ENCODE measurements at regions not wholly inside any gene's neighbourhood (a gene's known extent, or its start where the extent isn't known, plus 50 kb on each side); places are given as distances from the start of the nearest gene placed in this dataset.
"Not testable (repeated sequence)": the region's sequence is repeated elsewhere in the genome, so short reads cannot be mapped to it uniquely, and the experiment has no call there.

- DNase-seq: no peak
Measured at GRCh38 chr18:76627444-76627843, 132.4 kb upstream of the ZNF516 start.

DNA sequence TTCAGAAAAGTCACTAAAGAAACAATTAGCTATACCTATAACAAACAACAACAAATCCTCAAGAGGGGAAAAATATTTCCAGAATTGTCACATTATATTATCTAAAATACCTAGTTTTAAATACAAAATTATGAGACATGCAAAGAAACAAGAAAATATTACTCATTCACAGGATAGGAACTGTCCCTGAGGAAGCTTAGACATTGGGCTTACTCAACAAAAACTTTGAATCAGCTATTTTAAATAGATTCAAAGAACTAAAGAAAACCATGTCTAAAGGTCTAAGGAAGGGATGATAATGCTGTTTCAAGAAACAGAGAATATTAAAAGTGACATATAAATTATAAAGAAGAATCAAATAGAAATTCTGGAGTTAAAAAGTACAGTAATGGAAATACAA, 131.9 kb upstream of the ZNF516 start:
- DNase-seq: no peak

GRCh38 chr18:76622651-76623050, 127.6 kb upstream of the ZNF516 start:
- no peak for DNase-seq

GRCh38 chr18:76621782-76622495, 126.9 kb upstream of the ZNF516 start:
- no peak for DNase-seq

DNA sequence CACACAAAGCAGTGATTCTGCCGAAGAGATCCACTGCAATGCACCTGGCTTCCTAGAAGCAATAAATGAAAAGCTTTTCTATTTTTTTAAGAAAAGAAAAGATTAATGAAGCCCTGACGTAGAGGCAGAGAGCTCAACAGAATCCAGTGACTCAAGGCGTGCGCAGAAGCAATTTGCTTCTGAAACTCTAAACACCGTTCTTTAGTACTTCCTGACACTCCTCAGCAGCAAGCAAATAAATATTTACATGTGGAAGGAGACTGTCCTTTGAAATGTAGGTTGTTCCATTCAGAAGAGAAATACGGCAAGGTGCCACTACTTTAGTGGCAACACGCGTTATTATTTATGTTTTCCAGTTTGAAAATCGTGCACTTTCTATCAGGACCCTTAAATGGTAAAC, 126.2 kb upstream of the ZNF516 start:
- DNase-seq: no peak

- no peak for DNase-seq
Measured at GRCh38 chr18:76620321-76621170, 125.5 kb upstream of the ZNF516 start.

GRCh38 chr18:76619621-76620315, 124.7 kb upstream of the ZNF516 start:
- no peak for DNase-seq

DNA sequence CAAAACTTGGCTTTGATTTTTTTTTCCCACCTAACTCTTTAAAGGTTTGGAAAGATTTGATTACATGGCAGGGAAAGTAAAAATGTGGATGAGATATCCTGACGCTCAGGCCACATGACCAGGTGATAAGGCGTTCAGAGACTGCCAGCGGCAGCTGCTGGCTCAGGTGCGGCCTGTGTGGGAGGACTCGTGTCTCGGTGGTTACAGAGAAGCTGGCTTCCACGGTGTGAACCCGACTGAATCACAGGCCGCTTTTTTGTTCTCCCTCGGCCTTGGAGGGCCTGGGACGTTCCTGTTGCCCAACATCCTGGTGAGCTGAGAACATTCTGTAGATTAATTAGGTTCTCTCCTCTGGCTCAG, 124.2 kb upstream of the ZNF516 start:
- no peak for DNase-seq

GRCh38 chr18:76618721-76619120, 123.7 kb upstream of the ZNF516 start:
- no peak for DNase-seq

DNA sequence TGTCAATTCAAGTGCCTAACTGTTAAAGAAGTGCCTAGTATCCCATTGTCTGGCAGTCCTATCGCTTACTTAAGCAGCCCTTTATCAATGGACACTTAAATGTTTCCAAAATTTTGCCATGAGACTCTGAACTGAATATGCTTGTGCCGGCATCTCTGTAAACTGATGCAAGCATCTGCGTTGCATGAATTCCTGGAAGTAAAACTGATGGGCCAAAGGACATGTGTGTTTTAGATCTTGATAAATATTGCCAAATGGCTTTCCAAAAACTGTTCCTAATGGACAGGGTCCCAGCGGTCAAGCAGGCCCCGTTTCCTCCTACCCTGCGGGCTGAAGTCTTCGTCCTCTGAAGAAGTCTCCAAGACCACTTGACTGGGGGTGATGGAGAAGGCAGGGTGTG, 121.3 kb upstream of the ZNF516 start:
- DNase-seq: no peak

GRCh38 chr18:76615065-76615733, 120.2 kb upstream of the ZNF516 start:
- DNase-seq: no peak

DNA sequence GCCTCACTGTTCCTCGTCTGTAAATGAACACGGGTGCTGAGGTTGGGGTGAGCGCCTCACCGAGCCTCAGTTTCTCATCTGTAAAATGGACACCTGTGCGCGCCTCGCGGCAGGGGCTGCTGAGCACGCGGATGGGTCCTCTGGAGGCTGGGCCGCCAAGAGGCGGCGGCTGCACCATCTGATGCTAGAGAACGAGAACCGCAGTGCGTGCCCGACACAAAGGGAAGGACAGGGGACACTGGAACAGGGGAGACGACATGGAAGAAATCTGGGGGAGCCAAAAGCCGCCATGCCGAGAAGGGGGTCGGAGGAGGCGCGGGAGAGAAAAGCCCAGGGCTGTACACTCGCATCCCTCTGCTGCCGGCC, 118.7 kb upstream of the ZNF516 start:
- no peak for DNase-seq

DNA sequence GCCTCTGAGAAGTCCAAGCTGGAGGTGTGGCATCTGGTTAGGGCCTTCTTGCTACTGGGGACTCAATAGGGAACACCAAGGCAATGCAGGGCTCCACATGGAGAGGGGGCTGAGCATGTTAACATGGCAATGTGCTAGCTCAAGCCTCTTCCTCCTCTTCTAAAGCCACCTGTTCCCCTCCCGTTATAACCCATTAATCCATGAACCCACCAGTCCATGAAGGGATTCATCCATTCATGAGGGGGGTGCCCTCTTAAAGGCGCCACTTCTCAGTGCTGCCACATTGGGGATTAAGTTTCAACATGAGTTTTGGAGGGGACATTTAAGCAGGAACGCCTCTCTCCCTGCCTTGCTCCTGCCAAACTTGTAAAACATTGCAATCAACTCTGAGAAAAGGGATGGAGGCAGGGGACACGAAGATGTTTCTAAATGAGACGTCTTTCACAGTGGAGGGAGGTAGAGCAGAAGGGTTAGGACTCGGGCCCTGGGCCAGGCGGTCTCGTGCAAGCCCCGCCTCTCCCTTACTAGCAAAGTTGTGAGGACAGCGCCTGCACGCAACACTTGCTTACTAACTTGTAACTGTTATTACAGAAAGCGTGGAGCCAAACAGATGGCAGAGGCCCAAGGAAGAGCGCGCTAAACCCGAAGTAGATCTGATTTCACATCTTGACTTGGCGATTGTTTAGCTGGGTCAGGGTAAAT, 118.2 kb upstream of the ZNF516 start:
- DNase-seq: no peak

GRCh38 chr18:76611750-76612045, 116.7 kb upstream of the ZNF516 start:
- DNase-seq: not testable (repeated sequence)

DNA sequence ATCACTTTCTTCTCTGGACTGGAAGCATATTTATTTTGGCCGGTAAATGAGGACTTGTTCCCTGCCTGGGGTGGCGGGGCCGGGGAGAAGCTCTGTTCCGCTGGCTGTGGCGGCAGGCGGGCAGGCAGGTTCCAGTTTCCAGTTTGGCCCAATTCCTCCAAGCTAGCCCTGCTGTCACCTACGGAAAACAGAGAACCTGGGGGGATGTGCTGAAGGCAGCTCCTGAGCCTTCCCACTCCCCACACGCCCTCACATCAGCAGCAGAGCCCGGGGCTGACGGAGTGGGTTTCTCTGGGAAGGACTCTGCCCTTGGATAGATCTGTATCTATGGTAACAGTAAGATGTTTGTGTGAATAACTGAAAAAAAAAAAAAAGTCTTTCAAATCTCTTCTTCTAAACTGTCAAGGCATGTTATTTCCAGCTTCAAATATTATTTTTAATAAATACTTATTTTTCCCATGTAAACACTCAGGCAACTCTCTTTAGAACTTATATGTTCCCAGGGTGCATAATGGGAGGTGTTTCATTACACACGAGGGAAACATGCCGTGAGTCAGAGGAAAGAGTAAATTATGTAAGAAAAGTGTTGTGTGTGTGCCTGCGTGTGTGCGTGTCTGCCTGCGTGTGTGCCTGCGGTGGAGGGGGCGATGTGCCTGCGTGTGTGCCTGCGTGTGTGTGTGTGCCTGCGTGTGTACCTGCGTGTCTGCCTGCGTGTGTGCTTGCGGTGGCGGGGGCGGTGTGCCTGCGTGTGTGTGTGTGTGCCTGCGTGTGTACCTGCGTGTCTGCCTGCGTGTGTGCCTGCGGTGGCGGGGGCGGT, 116.1 kb upstream of the ZNF516 start:
- DNase-seq: no peak

DNA sequence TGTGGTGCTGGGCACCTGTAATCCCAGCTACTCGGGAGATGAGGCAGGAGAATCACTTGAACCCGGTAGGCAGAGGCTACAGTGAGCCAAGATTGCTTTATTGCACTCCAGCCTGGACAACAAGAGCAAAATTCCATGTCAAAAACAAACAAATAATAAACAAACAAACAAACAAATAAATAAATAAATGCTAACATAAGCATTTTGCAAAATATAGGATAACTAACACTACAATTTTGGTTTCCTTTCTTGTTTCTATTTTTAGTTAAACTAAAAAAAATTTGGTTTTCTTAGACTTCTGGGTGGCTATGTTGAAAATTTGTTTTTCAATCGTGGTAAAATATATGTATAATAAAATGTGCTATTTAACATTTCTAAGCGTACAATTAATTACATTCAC, 115.0 kb upstream of the ZNF516 start:
- DNase-seq: no peak

DNA sequence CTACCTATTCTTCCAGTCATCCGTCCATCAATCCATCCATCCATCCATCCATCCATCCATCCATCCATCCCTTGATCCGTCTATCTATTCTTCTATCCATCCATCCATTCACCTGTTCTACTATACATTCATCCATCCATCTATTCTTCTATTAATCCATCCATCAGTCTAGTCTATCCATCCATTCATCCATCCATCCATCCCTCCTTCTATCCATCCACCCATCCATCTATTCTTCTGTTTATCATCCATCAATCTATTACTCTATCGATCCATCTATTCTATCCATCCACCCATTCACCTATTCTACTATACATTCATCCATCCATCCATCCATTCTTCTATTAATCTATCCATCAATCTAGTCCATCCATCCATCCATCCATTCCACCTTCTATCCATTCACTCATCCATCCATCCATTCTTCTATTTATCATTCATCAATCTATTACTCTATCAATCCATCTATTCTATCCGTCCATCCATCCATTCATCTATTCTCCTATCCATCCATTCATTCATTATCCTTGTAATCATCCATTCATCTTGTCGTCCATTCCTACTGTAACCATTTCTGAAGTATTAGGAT, 110.4 kb upstream of the ZNF516 start:
- DNase-seq: no peak

DNA sequence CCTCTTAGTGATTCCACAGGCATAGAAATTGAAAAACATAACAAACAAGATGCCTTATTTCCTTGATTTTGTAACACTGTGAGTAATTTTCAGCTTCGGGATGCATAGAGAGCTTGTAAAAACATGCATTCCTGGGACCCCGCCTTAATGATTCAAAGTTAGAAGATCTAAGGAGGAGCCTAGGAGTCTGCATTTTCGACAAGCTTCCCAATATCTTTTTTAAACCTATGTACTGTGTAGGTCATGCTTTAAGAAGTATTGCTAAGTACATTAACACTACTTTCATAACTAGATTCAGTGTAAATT, 109.8 kb upstream of the ZNF516 start:
- no peak for DNase-seq

DNA sequence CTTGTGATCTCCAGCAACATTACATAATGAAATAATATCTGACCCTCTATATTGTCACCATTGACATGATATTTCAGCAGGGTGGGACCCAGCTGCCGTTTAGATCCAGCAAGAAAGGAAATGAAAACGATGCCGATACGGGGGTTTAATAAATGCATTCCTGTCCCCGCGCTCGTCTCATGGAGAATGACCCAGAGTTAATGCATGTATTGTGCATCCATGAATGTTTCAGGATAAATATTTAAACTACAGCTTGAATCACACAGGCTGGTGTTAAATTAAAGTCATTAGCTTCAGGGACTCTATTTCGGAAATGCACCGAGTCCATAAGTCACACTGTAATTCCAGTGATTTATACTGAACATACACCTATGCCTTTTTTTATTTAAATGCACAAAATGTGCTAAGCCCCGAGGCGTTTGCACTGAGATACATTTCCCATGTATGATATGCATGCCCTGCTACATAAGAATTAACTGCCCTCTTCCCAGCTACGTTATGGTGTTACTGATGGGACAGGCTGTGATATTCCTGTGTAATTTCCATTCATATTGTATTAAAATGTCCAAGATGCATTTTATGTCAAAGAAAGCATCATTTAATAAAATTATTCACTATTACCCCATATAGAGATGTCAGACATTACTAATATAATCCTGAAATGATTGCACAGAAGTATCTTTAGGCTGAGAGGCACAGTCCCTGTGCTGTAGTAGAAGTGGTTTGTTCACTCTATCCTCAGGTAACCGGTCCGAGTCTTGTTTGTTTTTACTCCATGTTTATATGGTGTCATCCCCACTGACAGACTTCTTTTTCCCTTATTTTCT, 109.3 kb upstream of the ZNF516 start:
- DNase-seq: no peak

DNA sequence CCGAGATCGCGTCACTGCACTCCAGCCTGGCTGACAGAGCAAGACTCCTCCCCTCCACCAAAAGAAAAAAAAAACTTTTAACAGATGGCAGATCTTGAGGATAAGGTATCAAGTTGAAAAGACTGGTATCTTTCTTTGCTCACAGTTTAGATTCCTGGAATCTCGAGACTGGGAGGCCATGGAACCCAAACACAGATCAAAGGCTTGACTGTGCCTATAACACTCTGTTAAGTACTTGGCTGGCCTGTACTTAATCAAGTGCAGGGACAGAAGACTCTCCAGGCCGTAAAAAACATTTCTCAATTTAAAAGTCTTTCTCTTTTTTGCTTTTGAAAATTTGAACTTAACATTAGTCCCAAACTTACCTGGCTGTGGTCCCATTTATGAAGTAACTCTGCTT, 107.1 kb upstream of the ZNF516 start:
- no peak for DNase-seq

DNA sequence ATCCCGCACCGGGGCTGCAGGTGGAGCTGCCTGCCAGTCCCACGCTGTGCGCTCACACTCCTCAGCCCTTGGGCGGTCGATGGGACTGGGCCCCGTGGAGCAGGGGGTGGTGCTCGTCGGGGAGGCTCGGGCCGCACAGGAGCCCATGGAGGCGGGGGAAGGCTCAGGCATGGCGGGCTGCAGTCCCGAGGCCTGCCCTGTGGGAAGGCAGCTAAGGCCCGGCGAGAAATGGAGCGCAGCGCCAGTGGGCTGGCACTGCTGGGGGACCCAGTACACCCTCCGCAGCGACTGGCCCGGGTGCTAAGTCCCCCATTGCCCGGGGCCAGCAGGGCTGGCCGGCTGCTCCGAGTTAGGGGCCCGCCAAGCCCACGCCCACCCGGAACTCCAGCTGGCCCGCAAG, 105.0 kb upstream of the ZNF516 start:
- DNase-seq: not testable (repeated sequence)

All from NCI-H1436 treated with DMSO at 0.1 percent for 48 hours (cell line).